Activated CD4-positive, CD25-positive, alpha-beta regulatory T cell treated with anti-CD3 and anti-CD28 coated beads, Interleukin-2, amount 50 U/mL, for 24 hours (primary cell): ENCODE measurements at regions not wholly inside any gene's neighbourhood (a gene's known extent, or its start where the extent isn't known, plus 50 kb on each side); places are given as distances from the start of the nearest gene placed in this dataset.
"Not testable (repeated sequence)": the region's sequence is repeated elsewhere in the genome, so short reads cannot be mapped to it uniquely, and the experiment has no call there.

Experiments used
- ATAC-seq, 2 donors: fragments of 150-1000 bp; cut with Tn5 transposase; one replicate each; pipeline ENCODE4 v1.10.0; 2021; ENCODE audit warnings: mild to moderate bottlenecking in 1 of 2, moderate library complexity in 1 of 2

DNA sequence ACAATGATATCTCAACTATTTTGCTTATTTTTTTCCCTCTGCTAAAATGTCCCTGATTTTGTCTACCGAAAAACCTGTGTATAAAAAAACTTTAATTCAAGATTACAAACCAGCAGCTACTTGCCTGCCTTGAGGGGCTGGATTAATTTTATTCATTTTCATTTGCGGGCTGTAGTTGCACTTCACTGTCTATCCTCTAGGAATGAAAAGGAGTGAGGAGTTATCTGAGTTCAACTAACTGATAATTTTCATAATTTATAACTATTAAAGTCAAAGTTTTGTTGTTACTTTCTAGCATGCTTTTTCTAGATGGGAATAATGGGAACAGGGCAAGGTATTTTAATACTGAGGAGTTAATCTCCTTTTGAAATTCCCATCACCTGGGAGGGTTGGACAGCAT, 50.3 kb upstream of the AGTPBP1 start:
- ATAC-seq: not testable (repeated sequence)

DNA sequence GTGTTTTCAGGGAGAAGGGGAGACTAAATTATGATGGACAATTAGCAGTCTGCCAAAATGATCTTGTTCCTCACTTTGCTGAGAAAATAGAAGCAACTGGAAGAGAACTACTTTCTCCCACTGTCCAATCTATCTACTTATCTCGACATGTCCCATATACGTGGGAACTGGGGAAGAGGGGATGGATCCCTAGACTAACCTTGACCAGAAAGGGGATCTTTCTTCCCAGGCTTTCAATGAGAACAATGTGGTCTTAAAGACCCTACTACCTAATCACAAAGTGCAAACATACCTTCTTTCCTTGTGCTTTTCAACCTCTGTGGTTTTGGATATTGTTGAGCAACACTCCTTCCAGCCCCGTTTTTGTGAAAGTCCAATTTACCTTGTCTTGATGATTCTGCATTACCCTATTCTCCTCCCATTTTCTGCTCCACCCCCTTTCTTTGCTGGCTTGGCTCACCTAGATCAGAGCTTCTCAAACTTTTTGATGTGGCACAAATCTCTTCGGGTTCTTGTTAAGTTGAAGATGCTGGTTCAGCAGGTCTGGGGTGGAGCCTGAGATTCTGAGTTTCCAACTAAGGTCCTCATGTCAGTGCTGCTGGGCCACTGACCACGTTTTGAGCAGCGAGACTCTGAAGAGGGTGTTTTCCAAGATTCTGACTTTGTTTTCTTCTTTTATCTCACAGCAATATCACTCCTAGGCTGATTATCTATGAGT, 61.4 kb upstream of the AGTPBP1 start:
- not testable (repeated sequence) for ATAC-seq

DNA sequence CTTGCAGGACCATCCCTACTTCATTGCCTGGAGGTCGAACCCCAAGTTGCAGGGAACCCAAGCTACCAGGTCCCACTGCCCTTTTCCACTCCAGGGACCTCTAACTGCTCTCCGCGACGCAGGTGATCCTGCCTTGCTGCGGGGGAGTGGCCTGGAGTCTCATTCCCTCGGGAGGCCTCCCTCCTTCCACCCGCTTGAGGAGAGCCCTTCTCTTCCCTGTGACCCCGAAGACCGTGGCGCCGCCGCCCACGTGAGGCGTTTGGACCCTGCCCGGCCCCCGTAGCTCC, 63.0 kb upstream of the AGTPBP1 start:
- ATAC-seq: not testable (repeated sequence)

- peak; percentile 74 to 75 for ATAC-seq
These were observed 63.6 kb upstream of the AGTPBP1 start for GRCh38 chr9:85805134-85806005.

- not testable (repeated sequence) for ATAC-seq
These were observed 66.6 kb upstream of the AGTPBP1 start for GRCh38 chr9:85808329-85808728.

DNA sequence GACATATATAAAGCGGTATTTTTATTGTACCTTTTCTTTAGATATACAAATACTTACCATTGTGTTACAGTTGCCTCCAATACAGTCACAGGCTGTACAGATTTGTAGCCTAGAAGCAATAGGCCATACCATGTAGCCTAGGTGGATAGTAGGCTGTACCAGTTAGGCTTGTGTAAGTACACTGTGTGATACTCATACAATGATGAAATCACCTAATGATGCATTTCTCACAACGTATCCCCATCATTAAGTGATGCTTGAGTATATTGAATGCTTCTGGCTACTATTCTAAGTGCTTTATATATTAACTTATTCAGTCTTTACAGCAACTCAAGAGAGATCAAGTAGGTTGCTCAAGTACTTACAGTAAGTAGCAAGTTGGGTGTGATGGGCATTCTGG, 71.6 kb upstream of the AGTPBP1 start:
- ATAC-seq: not testable (repeated sequence)

DNA sequence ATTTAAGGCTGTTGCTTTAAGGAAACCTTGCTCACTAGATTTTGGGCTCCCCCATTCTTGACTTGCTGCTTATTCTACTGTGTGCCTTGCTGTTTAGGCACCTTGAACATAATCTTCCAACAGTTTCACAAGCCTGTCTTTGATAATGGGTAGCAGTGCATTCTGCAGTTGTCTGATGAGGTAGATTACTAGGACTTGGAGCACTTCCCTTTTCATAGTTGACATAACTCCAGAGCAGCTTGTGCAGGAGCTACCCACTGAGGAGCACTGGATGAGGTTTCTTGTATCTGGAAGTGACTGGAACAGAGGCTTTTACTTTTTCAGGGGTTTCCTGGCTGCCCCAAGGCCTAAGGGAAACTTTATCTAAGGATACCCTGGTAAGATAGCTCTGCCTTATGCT, 73.0 kb upstream of the AGTPBP1 start:
- not testable (repeated sequence) for ATAC-seq

DNA sequence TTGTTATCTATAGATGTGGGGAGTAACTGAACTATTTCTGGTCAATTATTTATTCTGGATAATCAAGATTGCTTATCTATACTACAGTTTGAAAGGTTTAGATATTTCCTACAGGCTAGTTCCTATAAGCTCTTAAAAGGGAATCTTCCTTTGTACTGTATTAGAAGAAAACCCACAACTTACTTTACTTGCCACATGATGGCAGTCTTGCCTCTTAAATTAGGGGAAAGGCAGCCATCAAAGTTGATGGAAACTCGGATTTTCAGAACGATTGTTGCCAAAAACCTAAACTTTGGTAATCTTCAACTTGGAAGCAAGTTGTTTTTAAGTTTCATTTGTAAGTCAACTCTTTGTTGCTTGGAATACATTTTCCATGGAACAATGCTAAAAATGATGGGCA, 77.2 kb upstream of the AGTPBP1 start:
- ATAC-seq: not testable (repeated sequence)

GRCh38 chr9:85820598-85820997, 78.8 kb upstream of the AGTPBP1 start:
- ATAC-seq: not testable (repeated sequence)

DNA sequence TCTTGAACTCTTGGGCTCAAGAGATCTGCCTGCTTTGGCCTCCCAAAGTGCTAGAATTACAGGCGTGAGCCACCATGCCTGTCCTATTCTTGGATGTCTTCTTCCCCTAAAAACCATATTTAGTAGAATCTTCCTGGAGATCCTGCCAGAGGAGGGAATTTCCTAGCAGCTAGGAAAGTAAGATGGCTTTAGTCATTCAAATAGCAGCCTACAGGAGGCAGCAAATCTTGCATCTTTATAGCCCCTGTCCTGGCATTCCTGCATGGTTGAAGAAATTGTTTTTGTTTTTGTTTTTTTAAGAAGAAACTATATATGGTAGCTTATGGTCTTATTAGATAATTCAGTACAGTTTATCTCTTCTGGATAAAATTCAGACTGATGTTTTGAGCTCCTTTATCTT, 83.2 kb upstream of the AGTPBP1 start:
- ATAC-seq: not testable (repeated sequence)

- not testable (repeated sequence) for ATAC-seq
These were observed 92.8 kb upstream of the AGTPBP1 start for GRCh38 chr9:85834591-85834990.

DNA sequence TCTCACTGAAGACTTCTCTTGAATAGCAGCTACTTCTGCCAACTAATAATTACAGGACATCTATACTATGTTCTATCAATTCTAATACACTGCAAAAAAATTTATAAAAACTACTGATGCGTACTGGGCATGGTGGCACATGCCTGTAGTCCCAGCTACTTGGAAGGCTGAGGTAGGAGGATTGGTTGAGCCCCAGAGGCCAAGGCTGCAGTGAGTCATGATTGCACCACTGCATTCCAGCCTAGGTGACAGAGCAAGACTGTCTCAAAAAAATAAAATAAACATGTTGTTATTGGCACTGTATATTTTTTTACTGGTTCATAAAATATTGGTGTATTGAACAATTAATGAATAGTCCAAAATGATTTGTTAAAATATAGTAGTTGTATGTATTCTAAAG, 97.0 kb upstream of the NAA35 start:
- not testable (repeated sequence) for ATAC-seq

DNA sequence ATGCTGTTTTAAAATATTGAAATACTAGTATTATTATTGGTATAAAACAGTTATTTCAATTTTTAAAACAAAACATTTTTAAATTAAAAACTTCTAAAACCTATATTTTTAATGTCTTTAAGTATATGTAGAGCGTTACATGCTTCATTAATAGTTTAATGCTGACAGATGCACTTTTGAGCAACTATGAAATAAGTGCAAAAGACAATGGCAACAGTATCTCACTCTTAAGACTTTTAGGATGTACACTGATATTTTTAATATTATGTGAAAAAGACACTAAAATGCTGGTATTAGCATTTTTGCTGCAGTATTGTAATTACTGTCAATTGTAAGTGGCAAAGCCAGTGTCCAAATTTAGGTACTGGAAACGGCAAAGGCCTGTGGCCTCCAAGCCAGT, 93.2 kb upstream of the NAA35 start:
- not testable (repeated sequence) for ATAC-seq

DNA sequence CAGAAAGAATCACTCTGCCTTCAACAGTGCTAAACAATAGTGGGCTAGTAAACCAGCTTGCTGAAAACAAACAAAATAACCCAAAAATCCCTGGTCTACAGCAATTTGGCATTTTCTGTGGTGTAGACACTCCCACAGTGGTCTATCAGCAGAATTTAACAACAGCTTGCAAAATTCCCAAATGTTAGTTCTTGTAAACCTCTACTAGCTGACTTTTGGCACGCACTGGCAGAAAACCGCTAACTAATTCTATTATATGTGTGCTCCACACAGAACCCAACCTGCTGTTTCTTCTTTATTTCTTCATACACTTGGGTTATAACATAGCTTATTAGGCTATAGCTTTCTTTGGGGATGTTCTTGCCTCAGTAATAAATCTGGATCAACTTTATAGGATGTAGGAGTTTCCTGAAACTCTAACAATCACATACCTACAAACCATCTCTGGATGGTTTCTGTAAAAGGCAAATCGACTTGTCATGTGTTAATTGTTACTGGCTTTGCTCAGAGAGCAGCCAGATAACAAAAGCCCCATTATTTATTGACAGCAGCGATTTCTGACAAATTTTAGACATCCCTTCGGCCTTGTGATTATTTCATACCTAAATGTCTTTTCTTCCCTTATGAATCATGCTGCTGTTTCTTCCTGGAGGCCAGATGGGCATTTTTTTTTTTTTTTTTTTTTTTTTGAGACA, 82.7 kb upstream of the NAA35 start:
- no peak for ATAC-seq

GRCh38 chr9:85859765-85860164, 81.2 kb upstream of the NAA35 start:
- ATAC-seq: no peak

DNA sequence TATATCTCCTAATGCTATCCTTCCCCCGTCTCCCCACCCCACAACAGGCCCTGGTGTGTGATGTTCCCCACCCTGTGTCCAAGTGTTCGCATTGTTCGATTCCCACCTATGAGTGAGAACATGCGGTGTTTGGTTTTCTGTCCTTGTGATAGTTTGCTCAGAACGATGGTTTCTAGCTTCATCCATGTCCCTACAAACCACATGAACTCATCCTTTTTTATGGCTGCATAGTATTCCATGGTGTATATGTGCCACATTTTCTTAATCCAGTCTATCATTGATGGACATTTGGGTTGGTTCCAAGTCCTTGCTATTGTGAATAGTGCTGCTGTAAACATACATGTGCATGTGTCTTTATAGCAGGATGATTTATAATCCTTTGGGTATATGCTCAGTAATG, 79.1 kb upstream of the NAA35 start:
- ATAC-seq: not testable (repeated sequence)

- ATAC-seq: no peak
These were observed 77.1 kb upstream of the NAA35 start for GRCh38 chr9:85863875-85864274.

DNA sequence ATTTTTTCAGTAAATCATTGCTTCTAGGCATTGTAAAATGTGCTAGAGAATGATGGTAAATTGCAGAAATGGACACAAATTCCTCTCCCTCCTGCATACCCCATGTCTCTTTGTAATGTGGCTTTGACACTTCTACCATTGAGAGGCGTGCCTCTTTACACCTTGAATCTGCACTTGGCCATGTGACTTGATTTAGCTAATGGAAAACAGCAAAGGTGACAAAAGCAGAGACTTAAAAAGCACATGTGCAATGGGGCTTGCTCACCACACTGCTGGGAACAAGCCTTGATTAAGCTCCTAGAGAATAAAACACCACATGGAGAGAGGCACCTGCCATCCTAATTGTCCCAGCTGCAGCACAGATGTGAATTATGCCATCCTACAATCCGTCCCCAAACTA, 69.9 kb upstream of the NAA35 start:
- no peak for ATAC-seq

GRCh38 chr9:85871683-85872082, 69.3 kb upstream of the NAA35 start:
- not testable (repeated sequence) for ATAC-seq

DNA sequence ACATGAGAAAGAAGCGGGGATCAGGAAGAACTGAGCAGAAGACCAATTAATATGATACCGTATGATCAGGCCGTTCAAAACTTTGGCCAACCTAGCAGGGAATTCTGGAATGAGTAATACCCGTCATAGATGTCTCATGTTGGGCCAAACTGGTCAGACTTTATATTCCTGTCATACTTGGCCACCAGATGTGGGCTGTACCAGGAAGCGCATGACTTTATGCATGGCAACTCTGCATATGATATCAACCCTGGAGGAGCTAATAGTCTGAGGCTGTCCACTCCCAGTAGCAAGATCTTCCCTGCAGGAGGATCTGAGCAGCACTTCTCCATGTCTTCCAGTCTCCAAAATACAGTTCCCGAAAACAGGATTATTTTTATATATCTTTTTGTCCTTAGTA, 68.5 kb upstream of the NAA35 start:
- ATAC-seq: no peak

DNA sequence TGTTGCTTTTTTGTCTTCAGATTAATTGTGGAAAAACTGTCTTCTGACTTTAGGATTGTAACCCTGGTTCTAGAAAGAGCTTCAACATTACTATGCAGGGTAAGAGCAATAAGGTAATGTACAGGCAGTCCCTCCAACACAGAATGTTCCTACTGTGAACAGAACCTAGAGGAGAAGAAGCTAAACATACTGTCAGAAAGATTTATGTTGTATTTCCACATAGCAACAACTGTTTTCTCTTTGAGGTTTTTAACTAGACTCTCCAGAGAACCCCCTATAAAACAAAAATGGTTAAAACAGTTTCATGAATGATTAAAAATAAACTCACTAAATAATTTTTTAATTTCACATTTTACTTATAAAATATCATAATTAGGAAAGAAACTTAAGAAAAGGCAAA, 64.3 kb upstream of the NAA35 start:
- ATAC-seq: no peak

GRCh38 chr9:85878872-85879597, 61.9 kb upstream of the NAA35 start:
- not testable (repeated sequence) for ATAC-seq

- ATAC-seq: not testable (repeated sequence)
These were observed 60.4 kb upstream of the NAA35 start for GRCh38 chr9:85880507-85880906.
